ENCODE measurements at regions not wholly inside any gene's neighbourhood (a gene's known extent, or its start where the extent isn't known, plus 50 kb on each side); places are given as distances from the start of the nearest gene placed in this dataset.
"Not testable (repeated sequence)": the region's sequence is repeated elsewhere in the genome, so short reads cannot be mapped to it uniquely, and the experiment has no call there.

- no peak for TF ChIP-seq HDAC2 (IDR thresholded peaks at IDR 0.05)
- TF ChIP-seq E2F6 (IDR thresholded peaks at IDR 0.05; ENCODE audit: borderline replicate concordance, low read depth): no peak
- TF ChIP-seq NPAS2 (CRISPR knock-in tag; IDR thresholded peaks at IDR 0.05; ENCODE audit: borderline replicate concordance): no peak
- TF ChIP-seq, protein P1, sequence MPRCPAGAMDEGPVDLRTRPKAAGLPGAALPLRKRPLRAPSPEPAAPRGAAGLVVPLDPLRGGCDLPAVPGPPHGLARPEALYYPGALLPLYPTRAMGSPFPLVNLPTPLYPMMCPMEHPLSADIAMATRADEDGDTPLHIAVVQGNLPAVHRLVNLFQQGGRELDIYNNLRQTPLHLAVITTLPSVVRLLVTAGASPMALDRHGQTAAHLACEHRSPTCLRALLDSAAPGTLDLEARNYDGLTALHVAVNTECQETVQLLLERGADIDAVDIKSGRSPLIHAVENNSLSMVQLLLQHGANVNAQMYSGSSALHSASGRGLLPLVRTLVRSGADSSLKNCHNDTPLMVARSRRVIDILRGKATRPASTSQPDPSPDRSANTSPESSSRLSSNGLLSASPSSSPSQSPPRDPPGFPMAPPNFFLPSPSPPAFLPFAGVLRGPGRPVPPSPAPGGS (IDR thresholded peaks at IDR 0.05): no peak
Observed at GRCh38 chr13:68895696-68896095, 1211.9 kb upstream of the ATXN8OS start (continued).

- WGBS (ENCODE audit: missing lambda C conversion rate): 7% methylated on average over 2 of the region's 2 CpGs
- FAIRE-seq; ATAC-seq; H3K9me3 ChIP-seq; H3K27ac ChIP-seq; H3K4me2 ChIP-seq; H3K4me3 ChIP-seq; POLR2A ChIA-PET; CTCF ChIA-PET; H3K4me1 ChIP-seq; DNase-seq (ENCODE audit: low read depth in 1 of 2, low spot score in 1 of 2): not testable (repeated sequence)
Observed at GRCh38 chr13:68893721-68894120, 1213.9 kb upstream of the ATXN8OS start.

GRCh38 chr13:68892596-68892995, 1215.0 kb upstream of the ATXN8OS start:
- ATAC-seq, FAIRE-seq: not testable (repeated sequence)

DNA sequence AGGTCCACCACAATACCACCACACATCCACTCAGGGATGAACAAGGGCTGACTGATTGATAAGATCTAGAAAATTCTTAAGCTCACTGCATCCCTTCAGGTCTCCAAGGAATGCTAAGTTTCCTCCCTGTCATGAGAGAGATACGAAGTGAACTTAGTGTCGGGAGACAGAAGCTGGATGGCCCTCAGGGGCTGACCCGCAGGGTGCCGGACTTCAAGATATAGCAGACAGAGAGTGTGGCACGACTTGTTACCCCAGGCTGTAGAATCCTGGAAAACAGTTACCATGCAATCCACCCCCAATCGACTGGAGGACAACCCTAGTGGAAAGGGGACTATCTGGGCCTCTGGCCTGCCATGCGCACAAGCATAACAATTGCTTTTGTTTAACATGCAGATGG, 1217.5 kb upstream of the ATXN8OS start:
- FAIRE-seq; CTCF ChIA-PET; H3K4me3 ChIP-seq; DNase-seq (ENCODE audit: low read depth in 1 of 2, low spot score in 1 of 2); POLR2A ChIA-PET; H3K4me2 ChIP-seq; H3K27ac ChIP-seq; H3K9me3 ChIP-seq; H3K4me1 ChIP-seq; ATAC-seq: not testable (repeated sequence)
- WGBS (ENCODE audit: missing lambda C conversion rate): 60% methylated on average over 3 of the region's 7 CpGs

More at GRCh38 chr13:68892596-68892995, 1215.0 kb upstream of the ATXN8OS start:
- H3K4me2 ChIP-seq; DNase-seq (ENCODE audit: low read depth in 1 of 2, low spot score in 1 of 2); H3K4me1 ChIP-seq; POLR2A ChIA-PET; H3K27ac ChIP-seq; H3K4me3 ChIP-seq; H3K9me3 ChIP-seq; CTCF ChIA-PET: not testable (repeated sequence)
- 22% methylated on average over 3 of the region's 3 CpGs for WGBS (ENCODE audit: missing lambda C conversion rate)

GRCh38 chr13:68888832-68889231, 1218.8 kb upstream of the ATXN8OS start:
- WGBS (ENCODE audit: missing lambda C conversion rate): 53% methylated on average over 4 of the region's 4 CpGs
- DNase-seq (ENCODE audit: low read depth in 1 of 2, low spot score in 1 of 2): no peak
- ChIA-PET CTCF (no interaction called here), POLR2A (no interaction called here)
- Histone ChIP-seq H3K4me1 (no peaks in the 10 kb centered on the region), H3K9me3 (no peaks in the 10 kb centered on the region), H3K4me3 (no peak overlapping the region), H3K27ac (no peak overlapping the region), H3K4me2 (no peak overlapping the region)
- no peak for ATAC-seq
- FAIRE-seq: no peak
- no peak for TF ChIP-seq E2F6 (IDR thresholded peaks at IDR 0.05; ENCODE audit: borderline replicate concordance, low read depth)
- no peak for TF ChIP-seq EP300 (IDR thresholded peaks at IDR 0.05)
- TF ChIP-seq MAX (IDR thresholded peaks at IDR 0.05): no peak
- TF ChIP-seq RNF2 (IDR thresholded peaks at IDR 0.05; ENCODE audit: borderline replicate concordance, low read depth): no peak
- no peak for TF ChIP-seq SMC3 (IDR thresholded peaks at IDR 0.05)
- no peak for TF ChIP-seq POLR2A (IDR thresholded peaks at IDR 0.05; ENCODE audit: low read length)
- no peak for TF ChIP-seq NFE2L2 (conservative IDR thresholded peaks at IDR 0.05; ENCODE audit: low read length)
- TF ChIP-seq NR3C1 (IDR thresholded peaks at IDR 0.05): no peak
- TF ChIP-seq PHF8 (IDR thresholded peaks at IDR 0.05; ENCODE audit: borderline replicate concordance, low read depth): no peak
- TF ChIP-seq, protein P1 (IDR thresholded peaks at IDR 0.05): no peak
- TF ChIP-seq CHD4 (IDR thresholded peaks at IDR 0.05; ENCODE audit: borderline replicate concordance): no peak
- no peak for TF ChIP-seq HEYL (CRISPR knock-in tag; IDR thresholded peaks at IDR 0.05)
- no peak for TF ChIP-seq KDM1A (IDR thresholded peaks at IDR 0.05; ENCODE audit: low read depth)
- no peak for TF ChIP-seq RARB (CRISPR knock-in tag; IDR thresholded peaks at IDR 0.05)
- no peak for TF ChIP-seq ATOH8 (CRISPR knock-in tag; IDR thresholded peaks at IDR 0.05; ENCODE audit: low read depth)
